Left ventricle myocardium inferior (tissue), 1 donor: ENCODE measurements at regions not wholly inside any gene's neighbourhood (a gene's known extent, or its start where the extent isn't known, plus 50 kb on each side); places are given as distances from the start of the nearest gene placed in this dataset.

Experiments used
- DNase-seq: peaks from one replicate; pipeline ENCODE4 v3.0.0-alpha.2; 2020
- H3K27ac ChIP-seq: fragments of 200-600 bp; replicated peaks from 2 replicates; pipeline ENCODE4 v1.8.0; 2021
- H3K27me3 ChIP-seq: fragments of 200-600 bp; 2 replicates; pipeline ENCODE4 v1.8.0; 2021; ENCODE audit warnings: low read depth
- H3K36me3 ChIP-seq: fragments of 200-600 bp; 2 replicates; pipeline ENCODE4 v1.8.0; 2021
- H3K4me1 ChIP-seq: fragments of 200-600 bp; 2 replicates; pipeline ENCODE4 v1.8.0; 2021
- H3K4me3 ChIP-seq: fragments of 200-600 bp; 2 replicates; pipeline ENCODE4 v1.8.0; 2021; ENCODE audit warnings: mild to moderate bottlenecking, moderate library complexity
- H3K9me3 ChIP-seq: fragments of 200-600 bp; replicated peaks from 2 replicates; pipeline ENCODE4 v1.8.0; 2021
- intact Hi-C: fragments of 100-400 bp; cut with micrococcal nuclease; formaldehyde crosslinking; loops from one replicate; pipeline ENCODE4 v1.11.0; 2022
- TF ChIP-seq, protein P1 (sequence below): fragments of 200-600 bp; IDR thresholded peaks from 2 replicates; pipeline ENCODE4 v1.8.0; 2021; ENCODE audit warnings: antibody characterized with exemption, mild to moderate bottlenecking, borderline replicate concordance
- donor health status: DM: no; HTN: yes; CAD: no; lungs with severe emphysema.

DNA sequence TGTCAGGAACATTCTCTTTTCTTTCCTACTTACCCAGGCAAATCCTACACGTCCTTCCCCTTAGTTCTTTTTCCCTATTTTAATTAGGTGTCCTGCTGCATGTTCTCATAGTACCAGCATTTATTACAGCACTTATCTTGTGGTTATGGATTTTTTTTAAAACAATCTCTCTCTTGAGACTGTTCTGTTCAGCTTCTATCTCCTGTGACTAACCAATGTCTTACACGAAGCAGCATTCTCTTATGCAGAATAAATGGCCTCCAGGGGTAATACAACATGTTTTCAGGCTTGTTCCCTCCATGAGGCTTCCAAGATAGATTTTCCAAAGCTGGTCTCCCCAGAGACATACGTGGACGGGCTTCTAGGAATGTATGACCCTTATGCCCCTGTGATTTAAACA lies 1096.1 kb upstream of the CELF2 start:
- H3K36me3 ChIP-seq = no peaks in the 10 kb centered on the region
- intact Hi-C loops = no loop called here
- H3K27me3 ChIP-seq = peaks cover 5% of the 10 kb centered on the region
- H3K9me3 ChIP-seq = no peaks in the 10 kb centered on the region
- TF ChIP-seq, protein P1, sequence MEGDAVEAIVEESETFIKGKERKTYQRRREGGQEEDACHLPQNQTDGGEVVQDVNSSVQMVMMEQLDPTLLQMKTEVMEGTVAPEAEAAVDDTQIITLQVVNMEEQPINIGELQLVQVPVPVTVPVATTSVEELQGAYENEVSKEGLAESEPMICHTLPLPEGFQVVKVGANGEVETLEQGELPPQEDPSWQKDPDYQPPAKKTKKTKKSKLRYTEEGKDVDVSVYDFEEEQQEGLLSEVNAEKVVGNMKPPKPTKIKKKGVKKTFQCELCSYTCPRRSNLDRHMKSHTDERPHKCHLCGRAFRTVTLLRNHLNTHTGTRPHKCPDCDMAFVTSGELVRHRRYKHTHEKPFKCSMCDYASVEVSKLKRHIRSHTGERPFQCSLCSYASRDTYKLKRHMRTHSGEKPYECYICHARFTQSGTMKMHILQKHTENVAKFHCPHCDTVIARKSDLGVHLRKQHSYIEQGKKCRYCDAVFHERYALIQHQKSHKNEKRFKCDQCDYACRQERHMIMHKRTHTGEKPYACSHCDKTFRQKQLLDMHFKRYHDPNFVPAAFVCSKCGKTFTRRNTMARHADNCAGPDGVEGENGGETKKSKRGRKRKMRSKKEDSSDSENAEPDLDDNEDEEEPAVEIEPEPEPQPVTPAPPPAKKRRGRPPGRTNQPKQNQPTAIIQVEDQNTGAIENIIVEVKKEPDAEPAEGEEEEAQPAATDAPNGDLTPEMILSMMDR = no peak
- no peak overlapping the region for H3K4me3 ChIP-seq
- DNase-seq = no peak
- H3K27ac ChIP-seq = no peak overlapping the region
- H3K4me1 ChIP-seq = no peaks in the 10 kb centered on the region

DNA sequence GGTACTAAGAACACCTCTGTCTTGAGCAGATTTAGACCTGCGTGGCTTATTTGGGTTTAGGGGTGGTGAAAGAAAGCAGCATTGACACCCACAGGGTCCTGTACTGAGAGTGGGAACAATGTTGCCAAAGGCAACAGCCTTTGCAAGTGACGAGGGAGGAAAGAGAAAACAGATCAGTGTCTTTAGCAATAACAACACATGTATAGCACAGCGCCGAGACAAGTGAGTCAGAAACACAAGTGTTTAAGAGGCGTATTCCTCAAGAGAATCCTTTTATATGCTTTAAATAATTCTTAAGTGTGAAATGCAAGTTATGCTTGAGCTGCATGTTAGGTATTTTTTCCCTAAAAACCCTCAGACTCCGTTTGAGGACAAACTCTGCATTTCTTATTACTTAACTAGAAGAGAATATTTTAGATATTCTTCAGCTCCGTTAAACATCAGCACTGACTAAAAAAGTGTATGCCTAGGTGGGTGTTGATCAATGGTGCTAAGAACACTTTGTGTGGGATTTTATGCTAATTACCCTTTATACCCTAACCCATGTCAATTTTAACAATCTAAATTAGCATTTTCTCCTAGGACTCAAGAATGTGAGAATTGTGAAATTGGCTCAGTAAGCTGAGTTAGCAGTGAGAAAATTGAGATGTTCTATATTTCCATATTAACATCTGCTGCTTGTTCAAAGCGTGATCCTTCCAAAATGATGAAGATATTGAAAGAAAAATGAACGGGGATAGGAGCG lies 1095.4 kb upstream of the CELF2 start:
- no peak overlapping the region for H3K27ac ChIP-seq
- no peaks in the 10 kb centered on the region for H3K36me3 ChIP-seq
- intact Hi-C loops = no loop called here
- no peaks in the 10 kb centered on the region for H3K4me1 ChIP-seq
- peaks cover 5% of the 10 kb centered on the region for H3K27me3 ChIP-seq
- no peak for DNase-seq
- no peak overlapping the region for H3K4me3 ChIP-seq
- TF ChIP-seq, protein P1 = no peak
- no peaks in the 10 kb centered on the region for H3K9me3 ChIP-seq

DNA sequence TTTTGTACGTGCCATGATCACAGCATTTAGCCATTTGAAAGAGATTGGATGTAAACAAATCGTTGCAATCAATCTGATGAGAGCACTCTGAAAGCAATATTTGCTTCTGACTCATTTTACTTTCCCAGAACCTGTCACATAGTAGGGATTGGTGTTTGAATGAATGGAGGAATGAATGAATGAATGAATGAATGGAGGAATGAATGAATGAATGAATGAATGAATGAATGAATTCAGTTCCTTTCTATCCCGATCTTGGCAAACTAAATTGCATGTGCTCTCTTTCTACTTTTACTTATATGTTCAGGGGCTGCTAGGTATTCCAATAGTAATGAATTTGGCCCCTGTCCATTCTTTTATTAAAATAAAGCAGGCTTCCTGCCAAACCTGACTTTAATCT lies 1091.7 kb upstream of the CELF2 start:
- peaks cover 5% of the 10 kb centered on the region for H3K27me3 ChIP-seq
- intact Hi-C loops = no loop called here
- H3K36me3 ChIP-seq = no peaks in the 10 kb centered on the region
- no peak for DNase-seq
- H3K27ac ChIP-seq = no peak overlapping the region
- no peaks in the 10 kb centered on the region for H3K9me3 ChIP-seq
- H3K4me1 ChIP-seq = no peaks in the 10 kb centered on the region
- H3K4me3 ChIP-seq = no peak overlapping the region
- TF ChIP-seq, protein P1 = no peak

DNA sequence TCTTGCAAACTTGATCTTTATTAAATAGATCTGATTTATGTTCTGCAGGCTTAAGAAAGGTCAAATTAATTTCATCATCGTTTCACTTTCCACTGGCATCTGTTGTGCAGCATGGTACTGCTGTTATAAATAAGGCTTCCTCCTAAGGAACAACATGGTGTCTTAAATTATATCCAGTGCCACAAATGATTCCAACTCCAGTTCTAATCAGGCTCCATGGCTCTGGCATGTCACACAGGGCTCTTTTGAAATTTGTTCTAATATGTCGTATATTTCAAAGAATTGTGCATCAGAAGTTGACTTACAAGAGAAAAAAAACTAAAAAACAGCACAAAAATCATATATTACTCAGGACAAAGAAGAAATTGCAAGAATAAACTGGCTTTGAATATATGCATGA lies 1090.8 kb upstream of the CELF2 start:
- TF ChIP-seq, protein P1 = no peak
- Histone ChIP-seq H3K4me1 (no peaks in the 10 kb centered on the region), H3K4me3 (no peak overlapping the region), H3K27ac (no peak overlapping the region), H3K36me3 (no peaks in the 10 kb centered on the region), H3K9me3 (no peaks in the 10 kb centered on the region), H3K27me3 (peaks cover 3% of the 10 kb centered on the region)
- no peak for DNase-seq
- intact Hi-C loops = no loop called here

DNA sequence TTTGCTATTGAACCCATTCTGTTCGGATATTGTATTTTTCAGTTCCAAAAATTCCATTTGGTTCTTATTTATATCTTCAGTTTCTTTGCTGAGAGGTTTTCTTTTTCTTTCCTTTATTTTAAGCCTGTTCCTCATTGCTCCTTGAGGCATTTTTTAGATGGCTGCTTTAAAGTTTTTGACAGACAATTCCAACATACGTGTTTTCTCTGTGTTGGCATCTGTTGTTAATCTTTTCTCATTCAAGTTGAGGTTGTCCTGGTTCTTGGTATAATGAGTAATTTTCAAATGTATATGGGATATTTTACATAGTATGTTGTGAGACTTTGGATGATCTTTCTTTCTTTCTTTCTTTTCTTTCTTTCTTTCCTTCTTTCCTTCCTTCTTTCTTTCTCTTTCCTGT lies 1078.0 kb upstream of the CELF2 start:
- no peak overlapping the region for H3K4me3 ChIP-seq
- H3K9me3 ChIP-seq = no peaks in the 10 kb centered on the region
- no peak overlapping the region for H3K27ac ChIP-seq
- TF ChIP-seq, protein P1 = no peak
- no peaks in the 10 kb centered on the region for H3K27me3 ChIP-seq
- intact Hi-C loops = no loop called here
- no peaks in the 10 kb centered on the region for H3K36me3 ChIP-seq
- no peak for DNase-seq
- H3K4me1 ChIP-seq = no peaks in the 10 kb centered on the region

GRCh38 chr10:9944690-9945089 lies 1073.0 kb upstream of the CELF2 start:
- no peak overlapping the region for H3K27ac ChIP-seq
- H3K36me3 ChIP-seq = no peaks in the 10 kb centered on the region
- intact Hi-C loops = no loop called here
- no peak for DNase-seq
- no peaks in the 10 kb centered on the region for H3K4me1 ChIP-seq
- H3K27me3 ChIP-seq = no peaks in the 10 kb centered on the region
- TF ChIP-seq, protein P1 = no peak
- H3K4me3 ChIP-seq = no peak overlapping the region
- no peaks in the 10 kb centered on the region for H3K9me3 ChIP-seq
